ENCODE measurements at regions not wholly inside any gene's neighbourhood (a gene's known extent, or its start where the extent isn't known, plus 50 kb on each side); places are given as distances from the start of the nearest gene placed in this dataset.
"Not testable (repeated sequence)": the region's sequence is repeated elsewhere in the genome, so short reads cannot be mapped to it uniquely, and the experiment has no call there.

- no peak overlapping the region for H3K9ac ChIP-seq (ENCODE audit: low read depth, low read length)
- no peaks in the 10 kb centered on the region for H3K36me3 ChIP-seq (ENCODE audit: control insufficient read depth, insufficient read depth, low read length)
- H3K4me3 ChIP-seq (ENCODE audit: low read depth, low read length), result no peak overlapping the region
- H3K4me1 ChIP-seq (ENCODE audit: control insufficient read depth, insufficient read depth, low read length), result no peaks in the 10 kb centered on the region
- peaks cover 22% of the 10 kb centered on the region for H3K9me3 ChIP-seq (ENCODE audit: control insufficient read depth, insufficient read depth, low read length)
- H3K27me3 ChIP-seq (ENCODE audit: control insufficient read depth, insufficient read depth, low read length), result no peaks in the 10 kb centered on the region
Measured at GRCh38 chr21:23874271-23874670, 1733.0 kb downstream of the MRPL39 start.

GRCh38 chr21:23861911-23862504 lies 1745.3 kb downstream of the MRPL39 start:
- H3K4me1 ChIP-seq (ENCODE audit: control insufficient read depth, insufficient read depth, low read length), result no peaks in the 10 kb centered on the region
- H3K4me3 ChIP-seq (ENCODE audit: low read depth, low read length), result no peak overlapping the region
- H3K36me3 ChIP-seq (ENCODE audit: control insufficient read depth, insufficient read depth, low read length), result no peaks in the 10 kb centered on the region
- peaks cover 16% of the 10 kb centered on the region for H3K9me3 ChIP-seq (ENCODE audit: control insufficient read depth, insufficient read depth, low read length)
- no peak overlapping the region for H3K9ac ChIP-seq (ENCODE audit: low read depth, low read length)
- H3K27me3 ChIP-seq (ENCODE audit: control insufficient read depth, insufficient read depth, low read length), result no peaks in the 10 kb centered on the region

GRCh38 chr21:23858878-23859277 lies 1748.4 kb downstream of the MRPL39 start:
- no peaks in the 10 kb centered on the region for H3K27me3 ChIP-seq (ENCODE audit: control insufficient read depth, insufficient read depth, low read length)
- H3K9ac ChIP-seq (ENCODE audit: low read depth, low read length), result no peak overlapping the region

DNA sequence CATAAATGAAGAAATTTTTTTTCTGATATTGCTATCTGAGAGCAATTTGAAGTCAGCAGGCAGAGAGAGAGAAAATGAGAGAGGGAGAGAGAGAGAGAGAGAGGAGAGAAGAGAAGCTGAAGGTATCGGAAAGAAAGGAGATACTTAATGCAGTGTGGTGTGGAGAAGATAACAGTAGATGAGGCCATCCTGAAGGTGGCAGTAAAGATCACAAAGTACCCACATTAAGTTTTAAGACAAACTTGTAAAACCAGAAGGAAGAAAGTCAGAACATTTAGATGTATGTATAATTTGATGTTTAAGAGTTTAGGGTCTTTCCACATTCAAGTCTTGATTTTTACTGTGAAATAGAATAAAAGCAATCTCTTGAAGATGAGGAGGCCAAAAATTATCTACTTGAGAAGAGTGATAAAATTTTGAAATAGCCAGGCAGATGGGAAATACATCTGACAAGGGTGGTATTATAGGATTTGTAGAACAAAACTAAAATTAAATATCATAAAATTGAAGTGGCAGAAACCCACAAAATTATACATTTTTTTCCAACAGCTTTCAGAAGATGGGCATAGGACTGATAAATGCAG lies 1753.4 kb downstream of the MRPL39 start:
- no peaks in the 10 kb centered on the region for H3K36me3 ChIP-seq (ENCODE audit: control insufficient read depth, insufficient read depth, low read length)
- peaks cover 29% of the 10 kb centered on the region for H3K9me3 ChIP-seq (ENCODE audit: control insufficient read depth, insufficient read depth, low read length)
- no peak overlapping the region for H3K4me3 ChIP-seq (ENCODE audit: low read depth, low read length)
- H3K27me3 ChIP-seq (ENCODE audit: control insufficient read depth, insufficient read depth, low read length), result no peaks in the 10 kb centered on the region
- no peaks in the 10 kb centered on the region for H3K4me1 ChIP-seq (ENCODE audit: control insufficient read depth, insufficient read depth, low read length)
- no peak overlapping the region for H3K9ac ChIP-seq (ENCODE audit: low read depth, low read length)

More at GRCh38 chr21:23858878-23859277, 1748.4 kb downstream of the MRPL39 start:
- Histone ChIP-seq H3K4me3 (ENCODE audit: low read depth, low read length) (no peak overlapping the region), H3K36me3 (ENCODE audit: control insufficient read depth, insufficient read depth, low read length) (no peaks in the 10 kb centered on the region), H3K4me1 (ENCODE audit: control insufficient read depth, insufficient read depth, low read length) (no peaks in the 10 kb centered on the region), H3K9me3 (ENCODE audit: control insufficient read depth, insufficient read depth, low read length) (peaks cover 20% of the 10 kb centered on the region)

DNA sequence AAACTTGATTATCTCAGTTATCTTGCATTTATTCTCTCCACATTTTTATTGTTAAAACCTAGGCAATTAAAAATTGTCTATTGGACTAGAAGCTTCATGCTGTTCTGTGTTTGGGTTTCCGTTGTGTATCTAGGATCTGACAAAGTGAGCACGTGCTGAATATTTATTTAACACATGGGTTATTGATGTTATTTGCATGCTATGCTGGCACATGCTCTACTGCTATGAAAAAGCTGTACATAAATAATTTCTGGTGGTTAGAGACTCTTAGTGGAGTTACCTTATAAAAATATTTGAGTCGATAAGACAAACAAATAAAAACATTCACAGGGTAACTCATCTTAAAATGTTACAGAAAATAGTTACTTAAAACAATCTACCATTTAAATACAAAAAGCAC lies 1769.7 kb downstream of the MRPL39 start:
- Histone ChIP-seq H3K27me3 (ENCODE audit: control insufficient read depth, insufficient read depth, low read length) (no peaks in the 10 kb centered on the region), H3K4me3 (ENCODE audit: low read depth, low read length) (no peak overlapping the region), H3K36me3 (ENCODE audit: control insufficient read depth, insufficient read depth, low read length) (no peaks in the 10 kb centered on the region), H3K9me3 (ENCODE audit: control insufficient read depth, insufficient read depth, low read length) (peaks cover 24% of the 10 kb centered on the region), H3K9ac (ENCODE audit: low read depth, low read length) (no peak overlapping the region), H3K4me1 (ENCODE audit: control insufficient read depth, insufficient read depth, low read length) (no peaks in the 10 kb centered on the region)

DNA sequence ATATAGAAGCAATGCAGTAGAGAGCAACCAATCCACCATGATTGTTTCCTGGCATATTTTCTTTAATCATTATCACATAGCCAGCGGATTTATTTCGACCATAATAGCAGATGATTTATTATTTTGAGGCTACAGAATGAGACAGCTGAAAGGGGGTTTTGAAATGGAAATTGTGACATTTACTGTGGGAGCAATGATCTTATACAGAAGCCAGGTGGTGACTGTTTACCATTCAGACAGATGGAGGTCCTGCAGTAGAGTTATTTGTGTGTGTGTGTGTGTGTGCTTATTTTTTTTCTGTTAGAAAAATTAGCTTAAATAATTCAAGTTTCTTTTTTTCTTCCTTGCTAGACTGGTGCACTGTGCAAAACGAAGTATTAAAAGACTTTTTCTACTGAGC lies 1784.5 kb downstream of the MRPL39 start:
- H3K4me3 ChIP-seq (ENCODE audit: low read depth, low read length), result no peak overlapping the region
- H3K4me1 ChIP-seq (ENCODE audit: control insufficient read depth, insufficient read depth, low read length), result no peaks in the 10 kb centered on the region
- no peaks in the 10 kb centered on the region for H3K36me3 ChIP-seq (ENCODE audit: control insufficient read depth, insufficient read depth, low read length)
- no peak overlapping the region for H3K9ac ChIP-seq (ENCODE audit: low read depth, low read length)
- H3K9me3 ChIP-seq (ENCODE audit: control insufficient read depth, insufficient read depth, low read length), result peaks cover 4% of the 10 kb centered on the region
- no peaks in the 10 kb centered on the region for H3K27me3 ChIP-seq (ENCODE audit: control insufficient read depth, insufficient read depth, low read length)

- H3K4me3 ChIP-seq (ENCODE audit: low read depth, low read length), result no peak overlapping the region
- H3K4me1 ChIP-seq (ENCODE audit: control insufficient read depth, insufficient read depth, low read length), result no peaks in the 10 kb centered on the region
- H3K9me3 ChIP-seq (ENCODE audit: control insufficient read depth, insufficient read depth, low read length), result peaks cover 22% of the 10 kb centered on the region
- H3K27me3 ChIP-seq (ENCODE audit: control insufficient read depth, insufficient read depth, low read length), result no peaks in the 10 kb centered on the region
- H3K9ac ChIP-seq (ENCODE audit: low read depth, low read length), result no peak overlapping the region
- no peaks in the 10 kb centered on the region for H3K36me3 ChIP-seq (ENCODE audit: control insufficient read depth, insufficient read depth, low read length)
Measured at GRCh38 chr21:23817337-23817736, 1789.9 kb downstream of the MRPL39 start.

GRCh38 chr21:23812485-23812884 lies 1794.8 kb downstream of the MRPL39 start:
- Histone ChIP-seq H3K4me1 (ENCODE audit: control insufficient read depth, insufficient read depth, low read length) (no peaks in the 10 kb centered on the region), H3K9ac (ENCODE audit: low read depth, low read length) (no peak overlapping the region), H3K9me3 (ENCODE audit: control insufficient read depth, insufficient read depth, low read length) (peaks cover 18% of the 10 kb centered on the region), H3K27me3 (ENCODE audit: control insufficient read depth, insufficient read depth, low read length) (no peaks in the 10 kb centered on the region), H3K36me3 (ENCODE audit: control insufficient read depth, insufficient read depth, low read length) (no peaks in the 10 kb centered on the region), H3K4me3 (ENCODE audit: low read depth, low read length) (no peak overlapping the region)

DNA sequence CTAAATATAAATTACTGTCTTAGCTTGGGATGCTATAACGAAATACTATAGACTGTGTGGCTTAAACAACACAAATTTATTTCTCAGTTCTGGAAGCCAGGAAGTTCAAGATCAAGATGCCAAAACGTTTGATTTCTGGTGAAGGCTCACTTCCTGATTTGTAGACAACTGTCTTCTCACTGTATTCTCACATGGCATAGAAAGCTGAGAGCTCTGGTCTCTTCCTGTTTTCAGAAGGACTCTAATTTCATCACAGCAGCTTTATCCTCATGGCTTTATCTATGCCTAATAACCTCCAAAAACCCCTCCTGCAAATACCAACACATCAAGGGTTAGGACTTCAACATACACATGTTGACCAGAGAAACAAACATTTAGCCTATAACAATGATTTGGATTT lies 1795.5 kb downstream of the MRPL39 start:
- H3K9me3 ChIP-seq (ENCODE audit: control insufficient read depth, insufficient read depth, low read length), result peaks cover 13% of the 10 kb centered on the region

DNA sequence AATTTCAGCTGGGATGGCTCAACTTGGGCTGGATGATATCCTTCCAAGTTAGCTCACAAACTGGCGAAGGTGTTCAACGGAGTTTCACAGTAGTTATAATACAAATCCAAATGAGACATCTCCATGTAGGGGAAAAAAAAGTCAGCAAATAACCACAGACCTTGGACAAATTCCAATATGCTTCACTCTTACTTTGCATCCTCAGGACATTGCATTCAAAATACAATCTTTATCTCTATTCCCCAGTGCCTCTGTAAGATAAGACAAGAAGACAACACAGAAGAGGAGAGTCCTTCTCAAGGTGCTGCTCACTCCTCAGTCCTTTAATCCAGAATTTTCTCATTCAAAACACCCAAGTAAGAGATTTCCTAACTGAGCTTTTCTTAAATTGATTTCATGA lies 1797.7 kb downstream of the MRPL39 start:
- Histone ChIP-seq H3K27me3 (ENCODE audit: control insufficient read depth, insufficient read depth, low read length) (no peaks in the 10 kb centered on the region), H3K9ac (ENCODE audit: low read depth, low read length) (no peak overlapping the region), H3K36me3 (ENCODE audit: control insufficient read depth, insufficient read depth, low read length) (no peaks in the 10 kb centered on the region), H3K4me3 (ENCODE audit: low read depth, low read length) (no peak overlapping the region), H3K9me3 (ENCODE audit: control insufficient read depth, insufficient read depth, low read length) (peaks cover 4% of the 10 kb centered on the region), H3K4me1 (ENCODE audit: control insufficient read depth, insufficient read depth, low read length) (no peaks in the 10 kb centered on the region)

More for the DNA sequence above, 1795.5 kb downstream of the MRPL39 start:
- Histone ChIP-seq H3K4me1 (ENCODE audit: control insufficient read depth, insufficient read depth, low read length) (no peaks in the 10 kb centered on the region), H3K4me3 (ENCODE audit: low read depth, low read length) (no peak overlapping the region), H3K9ac (ENCODE audit: low read depth, low read length) (no peak overlapping the region), H3K27me3 (ENCODE audit: control insufficient read depth, insufficient read depth, low read length) (no peaks in the 10 kb centered on the region), H3K36me3 (ENCODE audit: control insufficient read depth, insufficient read depth, low read length) (no peaks in the 10 kb centered on the region)

DNA sequence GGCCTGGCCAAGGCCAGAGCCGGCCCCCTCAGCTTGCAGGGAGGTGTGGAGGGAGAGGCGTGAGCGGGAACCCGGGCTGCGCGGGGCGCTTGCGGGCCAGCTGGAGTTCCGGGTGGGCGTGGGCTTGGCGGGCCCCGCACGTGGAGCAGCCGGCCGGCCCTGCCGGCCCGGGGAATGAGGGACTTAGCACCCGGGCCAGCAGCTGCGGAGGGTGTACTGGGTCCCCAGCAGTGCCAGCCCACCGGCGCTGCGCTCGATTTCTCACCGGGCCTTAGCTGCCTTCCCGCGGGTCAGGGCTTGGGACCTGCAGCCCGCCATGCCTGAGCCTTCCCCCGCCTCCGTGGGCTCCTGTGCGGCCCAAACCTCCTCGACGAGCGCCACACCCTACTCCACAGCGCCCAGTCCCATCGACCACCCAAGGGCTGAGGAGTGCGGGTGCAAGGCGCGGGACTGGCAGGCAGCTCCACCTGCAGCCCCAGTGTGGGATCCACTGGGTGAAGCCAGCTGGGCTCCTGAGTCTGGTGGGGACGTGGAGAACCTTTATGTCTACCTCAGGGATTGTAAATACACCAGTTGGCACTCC lies 1800.2 kb downstream of the MRPL39 start:
- H3K36me3 ChIP-seq (ENCODE audit: control insufficient read depth, insufficient read depth, low read length); H3K27me3 ChIP-seq (ENCODE audit: control insufficient read depth, insufficient read depth, low read length); H3K9ac ChIP-seq (ENCODE audit: low read depth, low read length): not testable (repeated sequence)

DNA sequence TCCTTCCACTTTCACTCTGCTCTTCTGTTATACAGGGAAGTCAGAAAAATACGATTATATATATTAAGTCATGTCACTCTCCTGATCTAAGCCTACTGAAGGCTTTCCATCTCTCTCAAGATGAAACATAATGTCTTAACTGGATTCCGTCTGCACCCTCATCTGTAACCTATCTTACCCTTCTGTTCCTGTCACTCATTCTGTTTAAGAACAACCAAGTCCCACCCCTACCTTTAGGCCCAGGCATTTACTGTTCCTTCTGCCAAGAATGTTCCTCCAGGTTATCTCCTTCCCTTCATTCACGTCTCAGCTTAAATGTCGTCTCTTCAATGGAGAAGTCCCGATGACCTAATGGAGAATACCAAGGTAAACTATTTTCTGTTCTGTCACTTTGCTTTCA lies 1802.4 kb downstream of the MRPL39 start:
- H3K4me1 ChIP-seq (ENCODE audit: control insufficient read depth, insufficient read depth, low read length), result no peaks in the 10 kb centered on the region
- peaks cover 5% of the 10 kb centered on the region for H3K9me3 ChIP-seq (ENCODE audit: control insufficient read depth, insufficient read depth, low read length)
- H3K4me3 ChIP-seq (ENCODE audit: low read depth, low read length), result no peak overlapping the region
- no peaks in the 10 kb centered on the region for H3K27me3 ChIP-seq (ENCODE audit: control insufficient read depth, insufficient read depth, low read length)
- H3K9ac ChIP-seq (ENCODE audit: low read depth, low read length), result no peak overlapping the region
- no peaks in the 10 kb centered on the region for H3K36me3 ChIP-seq (ENCODE audit: control insufficient read depth, insufficient read depth, low read length)

More for the DNA sequence above, 1800.2 kb downstream of the MRPL39 start:
- H3K4me3 ChIP-seq (ENCODE audit: low read depth, low read length); H3K9me3 ChIP-seq (ENCODE audit: control insufficient read depth, insufficient read depth, low read length); H3K4me1 ChIP-seq (ENCODE audit: control insufficient read depth, insufficient read depth, low read length): not testable (repeated sequence)
